HG03135 (cell line): ENCODE measurements at regions not wholly inside any gene's neighbourhood (a gene's known extent, or its start where the extent isn't known, plus 50 kb on each side); places are given as distances from the start of the nearest gene placed in this dataset.
"Not testable (repeated sequence)": the region's sequence is repeated elsewhere in the genome, so short reads cannot be mapped to it uniquely, and the experiment has no call there.

Source experiments
- ATAC-seq: cut with Tn5 transposase; IDR thresholded peaks from one replicate; pipeline ENCODE4 v1.9.1; 2021; ENCODE audit warnings: mild to moderate bottlenecking, moderate library complexity; ENCODE audit not compliant: unreplicated experiment

GRCh38 chr3:146780251-146780650 lies 175.1 kb upstream of the PLSCR5 start:
- no peak for ATAC-seq

GRCh38 chr3:146777941-146778340 lies 172.8 kb upstream of the PLSCR5 start:
- no peak for ATAC-seq

GRCh38 chr3:146772211-146772743 lies 167.1 kb upstream of the PLSCR5 start:
- no peak for ATAC-seq

- ATAC-seq: no peak
Measured at GRCh38 chr3:146770881-146771280, 165.7 kb upstream of the PLSCR5 start.

- no peak for ATAC-seq
Measured at GRCh38 chr3:146770301-146770700, 165.2 kb upstream of the PLSCR5 start.

- no peak for ATAC-seq
Measured at GRCh38 chr3:146757759-146758158, 152.6 kb upstream of the PLSCR5 start.

GRCh38 chr3:146750196-146750595 lies 145.1 kb upstream of the PLSCR5 start:
- ATAC-seq: no peak

GRCh38 chr3:146747928-146748327 lies 142.8 kb upstream of the PLSCR5 start:
- no peak for ATAC-seq

GRCh38 chr3:146747051-146747450 lies 141.9 kb upstream of the PLSCR5 start:
- ATAC-seq: no peak

GRCh38 chr3:146746190-146746589 lies 141.0 kb upstream of the PLSCR5 start:
- ATAC-seq: no peak

- no peak for ATAC-seq
Measured at GRCh38 chr3:146739203-146739671, 134.1 kb upstream of the PLSCR5 start.

- no peak for ATAC-seq
Measured at GRCh38 chr3:146732325-146732724, 127.2 kb upstream of the PLSCR5 start.

- no peak for ATAC-seq
Measured at GRCh38 chr3:146715170-146715569, 110.0 kb upstream of the PLSCR5 start.

GRCh38 chr3:146712806-146713205 lies 107.7 kb upstream of the PLSCR5 start:
- ATAC-seq: no peak

- ATAC-seq: no peak
Measured at GRCh38 chr3:146709969-146710368, 104.8 kb upstream of the PLSCR5 start.

GRCh38 chr3:146705225-146705624 lies 100.1 kb upstream of the PLSCR5 start:
- ATAC-seq: peak; percentile 50

- ATAC-seq: no peak
Measured at GRCh38 chr3:146702237-146702636, 97.1 kb upstream of the PLSCR5 start.

- no peak for ATAC-seq
Measured at GRCh38 chr3:146701246-146701645, 96.1 kb upstream of the PLSCR5 start.

- ATAC-seq: not testable (repeated sequence)
Measured at GRCh38 chr3:146700025-146700424, 94.9 kb upstream of the PLSCR5 start.

GRCh38 chr3:146692254-146692653 lies 87.1 kb upstream of the PLSCR5 start:
- no peak for ATAC-seq

GRCh38 chr3:146685050-146685814 lies 80.1 kb upstream of the PLSCR5 start:
- no peak for ATAC-seq

- ATAC-seq: no peak
Measured at GRCh38 chr3:146682171-146682570, 77.0 kb upstream of the PLSCR5 start.

- ATAC-seq: no peak
Measured at GRCh38 chr3:146680617-146681016, 75.5 kb upstream of the PLSCR5 start.
